HK-2 (cell line): ENCODE measurements at regions not wholly inside any gene's neighbourhood (a gene's known extent, or its start where the extent isn't known, plus 50 kb on each side); places are given as distances from the start of the nearest gene placed in this dataset.
A peak's percentile ranks its signal among the peaks of the same experiment; 100 is the strongest.
"Not testable (repeated sequence)": the region's sequence is repeated elsewhere in the genome, so short reads cannot be mapped to it uniquely, and the experiment has no call there.

Source experiments
- DNase-seq: peaks from one replicate; pipeline ENCODE4 v3.0.0-alpha.2; 2018; ENCODE audit not compliant: unreplicated experiment

- DNase-seq, result no peak
Observed at GRCh38 chr2:11072550-11072949, 82.7 kb upstream of the SLC66A3 start.

- DNase-seq, result no peak
Observed at GRCh38 chr2:11073251-11073650, 82.0 kb upstream of the SLC66A3 start.

GRCh38 chr2:11073776-11074175 is 81.5 kb upstream of the SLC66A3 start:
- DNase-seq, result no peak

- DNase-seq, result no peak
Observed at GRCh38 chr2:11074246-11074820, 80.9 kb upstream of the SLC66A3 start.

GRCh38 chr2:11075221-11075620 is 80.0 kb upstream of the SLC66A3 start:
- no peak for DNase-seq

- DNase-seq, result no peak
Observed at GRCh38 chr2:11077411-11077810, 77.9 kb upstream of the SLC66A3 start.

- no peak for DNase-seq
Observed at GRCh38 chr2:11079136-11079824, 76.0 kb upstream of the SLC66A3 start.

- no peak for DNase-seq
Observed at GRCh38 chr2:11080253-11081115, 74.8 kb upstream of the SLC66A3 start.

- no peak for DNase-seq
Observed at GRCh38 chr2:11082880-11083279, 72.4 kb upstream of the SLC66A3 start.

GRCh38 chr2:11088821-11089220 is 66.4 kb upstream of the SLC66A3 start:
- not testable (repeated sequence) for DNase-seq

GRCh38 chr2:11090187-11090586 is 65.1 kb upstream of the SLC66A3 start:
- DNase-seq, result no peak

GRCh38 chr2:11092701-11093335 is 62.4 kb upstream of the SLC66A3 start:
- DNase-seq, result no peak

- DNase-seq, result no peak
Observed at GRCh38 chr2:11093467-11093866, 61.8 kb upstream of the SLC66A3 start.

- DNase-seq, result no peak
Observed at GRCh38 chr2:11094021-11094810, 61.1 kb upstream of the SLC66A3 start.

GRCh38 chr2:11096591-11096990 is 58.7 kb upstream of the SLC66A3 start:
- no peak for DNase-seq

- peak; percentile 55 for DNase-seq
Observed at GRCh38 chr2:11097038-11097720, 58.1 kb upstream of the SLC66A3 start.

- no peak for DNase-seq
Observed at GRCh38 chr2:11097854-11098387, 57.3 kb upstream of the SLC66A3 start.

- DNase-seq, result no peak
Observed at GRCh38 chr2:11099122-11100065, 55.9 kb upstream of the SLC66A3 start.

- no peak for DNase-seq
Observed at GRCh38 chr2:11100130-11100529, 55.1 kb upstream of the SLC66A3 start.

GRCh38 chr2:11100976-11101375 is 54.3 kb upstream of the SLC66A3 start:
- no peak for DNase-seq
